H9 (cell line): ENCODE measurements at regions not wholly inside any gene's neighbourhood (a gene's known extent, or its start where the extent isn't known, plus 50 kb on each side); places are given as distances from the start of the nearest gene placed in this dataset.

ENCODE experiments used
- DNase-seq: peaks from one replicate; pipeline ENCODE4 v3.0.0-alpha.2; 2017
- H2AFZ ChIP-seq: one replicate; pipeline ENCODE4 v1.6.1; 2013; ENCODE audit warnings: mild to moderate bottlenecking, low read length, control low read depth, moderate library complexity
- H2AK5ac ChIP-seq: 2 replicates; pipeline ENCODE4 v1.6.1; 2013; ENCODE audit warnings: low read length, control low read depth, mixed read lengths; ENCODE audit not compliant: insufficient read length
- H2BK120ac ChIP-seq: one replicate; pipeline ENCODE4 v1.6.1; 2013; ENCODE audit warnings: low read depth, mild to moderate bottlenecking, low read length, control low read depth, inconsistent platforms; ENCODE audit not compliant: poor library complexity, severe bottlenecking
- H2BK12ac ChIP-seq: 2 replicates; pipeline ENCODE4 v1.6.1; 2013; ENCODE audit warnings: low read length, control low read depth, mixed read lengths, low read depth; ENCODE audit not compliant: insufficient read length
- H2BK15ac ChIP-seq: 2 replicates; pipeline ENCODE4 v1.6.1; 2013; ENCODE audit warnings: low read depth, low read length, control low read depth
- H2BK20ac ChIP-seq: one replicate; pipeline ENCODE4 v1.6.1; 2013; ENCODE audit warnings: low read depth, mild to moderate bottlenecking, low read length, control low read depth, inconsistent platforms; ENCODE audit not compliant: poor library complexity, severe bottlenecking
- H2BK5ac ChIP-seq: 2 replicates; pipeline ENCODE4 v1.6.1; 2013; ENCODE audit warnings: low read length, control low read depth, mixed read lengths; ENCODE audit not compliant: insufficient read length
- H3K14ac ChIP-seq: 2 replicates; pipeline ENCODE4 v1.6.1; 2013; ENCODE audit warnings: low read length, control low read depth; ENCODE audit not compliant: insufficient read depth
- H3K18ac ChIP-seq: 2 replicates; pipeline ENCODE4 v1.6.1; 2013; ENCODE audit warnings: low read depth, mild to moderate bottlenecking, mixed read lengths, low read length, control low read depth; ENCODE audit not compliant: insufficient read length
- H3K23ac ChIP-seq: 2 replicates; pipeline ENCODE4 v1.6.1; 2013; ENCODE audit warnings: low read length, control low read depth, mixed read lengths, low read depth; ENCODE audit not compliant: insufficient read length
- H3K23me2 ChIP-seq: 2 replicates; pipeline ENCODE4 v1.6.1; 2013; ENCODE audit warnings: low read depth, mild to moderate bottlenecking, mixed read lengths, low read length, control low read depth; ENCODE audit not compliant: insufficient read length, poor library complexity, severe bottlenecking
- H3K27ac ChIP-seq: 2 replicates; pipeline ENCODE4 v1.5.1; 2013; ENCODE audit warnings: low read length, control low read depth, mixed read lengths, low read depth; ENCODE audit not compliant: insufficient read length
- H3K27me3 ChIP-seq: 2 replicates; pipeline ENCODE4 v1.6.1; 2013; ENCODE audit warnings: low read length, control low read depth, inconsistent platforms; ENCODE audit not compliant: insufficient read depth
- H3K4ac ChIP-seq: 2 replicates; pipeline ENCODE4 v1.6.1; 2013; ENCODE audit warnings: low read depth, mild to moderate bottlenecking, control low read depth, inconsistent platforms, low read length, moderate library complexity
- H3K4me1 ChIP-seq: 2 replicates; pipeline ENCODE4 v1.6.1; 2013; ENCODE audit warnings: low read length, control low read depth, inconsistent platforms; ENCODE audit not compliant: insufficient read depth
- H3K4me2 ChIP-seq: 2 replicates; pipeline ENCODE4 v1.6.1; 2013; ENCODE audit warnings: low read length, control low read depth, mixed read lengths; ENCODE audit not compliant: insufficient read length, insufficient read depth
- H3K56ac ChIP-seq: 2 replicates; pipeline ENCODE4 v1.6.1; 2013; ENCODE audit warnings: low read depth, mild to moderate bottlenecking, mixed read lengths, low read length, control low read depth; ENCODE audit not compliant: insufficient read length
- H3K79me1 ChIP-seq: 2 replicates; pipeline ENCODE4 v1.6.1; 2013; ENCODE audit warnings: low read depth, mild to moderate bottlenecking, moderate library complexity, low read length, control low read depth, inconsistent platforms; ENCODE audit not compliant: insufficient read depth, poor library complexity, severe bottlenecking
- H3K79me2 ChIP-seq: 2 replicates; pipeline ENCODE4 v1.6.1; 2013; ENCODE audit warnings: low read length, control low read depth, inconsistent platforms; ENCODE audit not compliant: insufficient read depth
- H3K9ac ChIP-seq: 2 replicates; pipeline ENCODE4 v1.6.1; 2013; ENCODE audit warnings: low read length, control low read depth, mixed read lengths; ENCODE audit not compliant: insufficient read length; ENCODE audit errors: extremely low read depth
- H3K9me3 ChIP-seq: one replicate; pipeline ENCODE4 v1.6.1; 2013; ENCODE audit warnings: low read depth, low read length, inconsistent platforms; ENCODE audit not compliant: control insufficient read depth
- H3T11ph ChIP-seq: one replicate; pipeline ENCODE4 v1.6.1; 2013; ENCODE audit warnings: mild to moderate bottlenecking, low read length, control low read depth, inconsistent platforms
- H4K20me1 ChIP-seq: one replicate; pipeline ENCODE4 v1.6.1; 2013; ENCODE audit not compliant: control insufficient read depth, insufficient read length, insufficient read depth
- H4K5ac ChIP-seq: 2 replicates; pipeline ENCODE4 v1.6.1; 2013; ENCODE audit warnings: low read depth, mild to moderate bottlenecking, mixed read lengths, low read length, control low read depth; ENCODE audit not compliant: insufficient read length
- H4K8ac ChIP-seq: replicated peaks from 2 replicates; pipeline ENCODE4 v1.6.1; 2013; ENCODE audit warnings: low read length, control low read depth, mixed read lengths, low read depth; ENCODE audit not compliant: insufficient read length
- H4K91ac ChIP-seq: 2 replicates; pipeline ENCODE4 v1.6.1; 2013; ENCODE audit warnings: low read depth, mild to moderate bottlenecking, moderate library complexity, mixed read lengths, low read length, control low read depth; ENCODE audit not compliant: insufficient read length
- H3K27ac Mint-ChIP-seq, 3 experiments: 2 replicates in 2 of 3; 3 replicates in 1 of 3; pipeline ENCODE4 v1.8.0; 2020 to 2021; ENCODE audit warnings: mixed read lengths in 3 of 3, mild to moderate bottlenecking in 1 of 3, moderate library complexity in 1 of 3
- H3K27me3 Mint-ChIP-seq: 2 replicates; pipeline ENCODE4 v1.8.0; 2021; ENCODE audit warnings: low read depth, mild to moderate bottlenecking, moderate library complexity, mixed read lengths
- H3K36me3 Mint-ChIP-seq, 3 experiments: 2 replicates in 2 of 3; 3 replicates in 1 of 3; pipeline ENCODE4 v1.8.0; 2020 to 2021; ENCODE audit warnings: low read depth in 3 of 3, mixed read lengths in 3 of 3; ENCODE audit not compliant: insufficient read depth in 1 of 3
- H3K4me1 Mint-ChIP-seq, 2 experiments: 2 replicates each; pipeline ENCODE4 v1.8.0; 2020; ENCODE audit warnings: mixed read lengths in 2 of 2
- H3K4me3 Mint-ChIP-seq, 2 experiments: 2 replicates in 1 of 2; 3 replicates in 1 of 2; pipeline ENCODE4 v1.8.0; 2020 to 2021; ENCODE audit warnings: mild to moderate bottlenecking in 2 of 2, mixed read lengths in 2 of 2, moderate library complexity in 1 of 2
- H3K9me3 Mint-ChIP-seq, 2 experiments: 2 replicates in 1 of 2; 3 replicates in 1 of 2; pipeline ENCODE4 v1.8.0; 2020; ENCODE audit warnings: mild to moderate bottlenecking in 2 of 2, mixed read lengths in 2 of 2, moderate library complexity in 1 of 2
- WGBS: extraction: QIAGEN DNeasy Blood & Tissue Kit; methylation state at CpG from one replicate; pipeline ENCODE4 v1.1.7; 2013; ENCODE audit warnings: missing lambda C conversion rate, low lambda C conversion rate, mixed read lengths; ENCODE audit not compliant: insufficient read length; ENCODE audit errors: extremely low coverage; 5-methylcytosine and 5-hydroxymethylcytosine counted together
- TF ChIP-seq, protein P1 (sequence below): fragments of 200-600 bp; sonication (generic); conservative IDR thresholded peaks from 3 replicates; pipeline ENCODE4 v1.8.0; 2021; ENCODE audit warnings: antibody characterized with exemption, mild to moderate bottlenecking

DNA sequence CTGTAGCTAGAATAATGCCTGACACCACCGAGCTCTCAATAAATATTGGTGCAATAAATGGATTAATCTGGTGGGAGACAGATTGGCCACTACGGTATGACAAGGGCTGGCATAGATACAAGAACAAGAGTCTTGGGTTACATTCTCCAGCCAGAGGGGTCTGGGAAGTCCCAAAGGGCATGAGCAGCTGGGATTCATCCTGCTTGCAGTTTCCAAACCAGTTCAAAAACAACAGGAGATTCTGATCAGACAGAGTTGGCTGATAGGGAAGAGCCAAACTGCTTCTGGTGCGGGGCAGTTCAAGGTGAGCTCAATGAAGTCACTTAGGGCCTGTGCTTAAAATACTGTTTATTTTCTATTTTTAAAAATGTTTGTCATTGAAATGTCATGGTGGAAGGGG is 266.9 kb downstream of the TNS1 start:
- H3K56ac ChIP-seq, result no peak overlapping the region
- no peaks in the 10 kb centered on the region for H3K79me2 ChIP-seq
- no CpG with 5 or more reads among the region's 3 CpGs for WGBS
- H2BK5ac ChIP-seq, result no peak overlapping the region
- TF ChIP-seq, protein P1, sequence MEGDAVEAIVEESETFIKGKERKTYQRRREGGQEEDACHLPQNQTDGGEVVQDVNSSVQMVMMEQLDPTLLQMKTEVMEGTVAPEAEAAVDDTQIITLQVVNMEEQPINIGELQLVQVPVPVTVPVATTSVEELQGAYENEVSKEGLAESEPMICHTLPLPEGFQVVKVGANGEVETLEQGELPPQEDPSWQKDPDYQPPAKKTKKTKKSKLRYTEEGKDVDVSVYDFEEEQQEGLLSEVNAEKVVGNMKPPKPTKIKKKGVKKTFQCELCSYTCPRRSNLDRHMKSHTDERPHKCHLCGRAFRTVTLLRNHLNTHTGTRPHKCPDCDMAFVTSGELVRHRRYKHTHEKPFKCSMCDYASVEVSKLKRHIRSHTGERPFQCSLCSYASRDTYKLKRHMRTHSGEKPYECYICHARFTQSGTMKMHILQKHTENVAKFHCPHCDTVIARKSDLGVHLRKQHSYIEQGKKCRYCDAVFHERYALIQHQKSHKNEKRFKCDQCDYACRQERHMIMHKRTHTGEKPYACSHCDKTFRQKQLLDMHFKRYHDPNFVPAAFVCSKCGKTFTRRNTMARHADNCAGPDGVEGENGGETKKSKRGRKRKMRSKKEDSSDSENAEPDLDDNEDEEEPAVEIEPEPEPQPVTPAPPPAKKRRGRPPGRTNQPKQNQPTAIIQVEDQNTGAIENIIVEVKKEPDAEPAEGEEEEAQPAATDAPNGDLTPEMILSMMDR, result no peak
- Mint-ChIP-seq H3K9me3 (no peaks in the 10 kb centered on the region), H3K4me3 (no peak overlapping the region), H3K4me1 (peaks cover 0 to 10% of the 10 kb centered on the region in 2 experiments; a peak in 1 of 4 replicates), H3K27ac (no peak overlapping the region), H3K36me3 (no peaks in the 10 kb centered on the region), H3K27me3 (peaks cover 4% of the 10 kb centered on the region; the same call in 1 of the 2 replicates)
- no peak overlapping the region for H4K91ac ChIP-seq
- no peak for DNase-seq
- no peak overlapping the region for H2AK5ac ChIP-seq
- no peak overlapping the region for H3K9ac ChIP-seq
- H3K9me3 ChIP-seq, result no peaks in the 10 kb centered on the region
- H4K8ac ChIP-seq, result no peak overlapping the region
- no peak overlapping the region for H3K27ac ChIP-seq
- no peak overlapping the region for H3K4me2 ChIP-seq
- no peak overlapping the region for H2BK12ac ChIP-seq
- H3K23ac ChIP-seq, result no peak overlapping the region
- H4K20me1 ChIP-seq, result no peaks in the 10 kb centered on the region
- no peak overlapping the region for H2AFZ ChIP-seq
- no peak overlapping the region for H2BK20ac ChIP-seq
- H3T11ph ChIP-seq, result no peak overlapping the region
- no peak overlapping the region for H2BK15ac ChIP-seq
- no peaks in the 10 kb centered on the region for H3K27me3 ChIP-seq
- H4K5ac ChIP-seq, result no peak overlapping the region
- no peaks in the 10 kb centered on the region for H3K23me2 ChIP-seq
- H3K4me1 ChIP-seq, result no peaks in the 10 kb centered on the region
- H3K4ac ChIP-seq, result no peak overlapping the region
- no peak overlapping the region for H2BK120ac ChIP-seq
- no peaks in the 10 kb centered on the region for H3K79me1 ChIP-seq
- no peak overlapping the region for H3K18ac ChIP-seq
- no peak overlapping the region for H3K14ac ChIP-seq
